ENCODE measurements at regions not wholly inside any gene's neighbourhood (a gene's known extent, or its start where the extent isn't known, plus 50 kb on each side); places are given as distances from the start of the nearest gene placed in this dataset.

GRCh38 chr2:240367721-240368120 lies 67.7 kb upstream of the GPC1 start:
- Histone ChIP-seq H3K36me3 (no peaks in the 10 kb centered on the region), H3K4me3 (ENCODE audit: low read depth, low read length) (no peak overlapping the region), H3K4me1 (no peaks in the 10 kb centered on the region), H3K9me3 (no peaks in the 10 kb centered on the region), H3K27me3 (no peaks in the 10 kb centered on the region)
- TF ChIP-seq CTCF (IDR thresholded peaks at IDR 0.05; ENCODE audit: low read depth, low read length): no peak
- DNase-seq: no peak

DNA sequence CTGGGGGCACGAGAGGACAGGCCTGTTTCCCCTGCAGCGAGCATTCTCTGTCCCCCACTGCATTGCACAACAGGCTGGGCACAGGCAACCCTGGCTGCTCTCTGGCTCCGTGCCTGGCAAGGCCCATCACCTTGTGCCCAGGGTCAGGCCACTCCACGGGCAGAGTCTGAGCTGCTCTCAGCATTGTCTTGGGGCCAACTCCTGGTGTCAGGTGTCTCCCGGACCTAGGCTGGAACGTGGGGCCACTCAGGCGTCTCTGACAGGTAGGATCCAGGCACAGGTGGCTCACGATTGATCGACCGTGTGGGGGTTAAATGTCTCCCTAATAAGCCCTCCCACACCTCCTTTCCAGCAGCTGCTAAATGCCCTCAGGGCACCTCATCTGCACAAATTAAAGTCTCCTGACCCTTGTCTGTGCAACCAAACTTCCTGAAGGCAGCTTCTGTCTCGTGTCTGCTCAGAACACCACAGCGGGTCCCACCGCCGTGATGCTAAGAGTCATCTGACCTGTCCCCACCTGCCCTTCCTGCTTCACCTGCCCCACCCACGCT lies 66.6 kb upstream of the GPC1 start:
- TF ChIP-seq CTCF (IDR thresholded peaks at IDR 0.05; ENCODE audit: low read depth, low read length): no peak
- Histone ChIP-seq H3K27me3 (no peaks in the 10 kb centered on the region), H3K4me1 (no peaks in the 10 kb centered on the region), H3K9me3 (no peaks in the 10 kb centered on the region), H3K4me3 (ENCODE audit: low read depth, low read length) (no peak overlapping the region), H3K36me3 (no peaks in the 10 kb centered on the region)
- DNase-seq: no peak

DNA sequence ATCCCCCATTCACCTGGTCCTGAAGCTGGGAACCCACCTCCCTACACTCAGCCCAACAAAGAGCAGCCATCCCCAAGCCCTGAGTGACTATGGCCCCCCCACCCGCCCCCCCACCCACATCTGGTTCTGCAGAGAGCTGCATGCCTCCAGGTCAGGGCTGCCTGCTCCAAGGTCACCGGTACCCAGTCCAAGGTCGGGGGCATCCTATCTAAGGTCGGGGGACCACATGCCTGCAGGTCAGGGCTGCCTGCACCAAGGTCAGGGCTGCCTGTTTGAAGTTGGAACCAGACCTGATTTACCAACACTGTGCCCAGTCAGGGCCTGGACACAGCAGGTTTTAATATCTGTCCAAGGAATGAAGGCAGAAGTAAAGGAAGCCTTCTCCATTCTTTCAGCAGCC lies 66.1 kb upstream of the GPC1 start:
- H3K36me3 ChIP-seq: no peaks in the 10 kb centered on the region
- H3K9me3 ChIP-seq: no peaks in the 10 kb centered on the region
- no peak for DNase-seq
- H3K4me1 ChIP-seq: no peaks in the 10 kb centered on the region
- H3K27me3 ChIP-seq: no peaks in the 10 kb centered on the region
- TF ChIP-seq CTCF (IDR thresholded peaks at IDR 0.05; ENCODE audit: low read depth, low read length): no peak
- H3K4me3 ChIP-seq (ENCODE audit: low read depth, low read length): no peak overlapping the region

DNA sequence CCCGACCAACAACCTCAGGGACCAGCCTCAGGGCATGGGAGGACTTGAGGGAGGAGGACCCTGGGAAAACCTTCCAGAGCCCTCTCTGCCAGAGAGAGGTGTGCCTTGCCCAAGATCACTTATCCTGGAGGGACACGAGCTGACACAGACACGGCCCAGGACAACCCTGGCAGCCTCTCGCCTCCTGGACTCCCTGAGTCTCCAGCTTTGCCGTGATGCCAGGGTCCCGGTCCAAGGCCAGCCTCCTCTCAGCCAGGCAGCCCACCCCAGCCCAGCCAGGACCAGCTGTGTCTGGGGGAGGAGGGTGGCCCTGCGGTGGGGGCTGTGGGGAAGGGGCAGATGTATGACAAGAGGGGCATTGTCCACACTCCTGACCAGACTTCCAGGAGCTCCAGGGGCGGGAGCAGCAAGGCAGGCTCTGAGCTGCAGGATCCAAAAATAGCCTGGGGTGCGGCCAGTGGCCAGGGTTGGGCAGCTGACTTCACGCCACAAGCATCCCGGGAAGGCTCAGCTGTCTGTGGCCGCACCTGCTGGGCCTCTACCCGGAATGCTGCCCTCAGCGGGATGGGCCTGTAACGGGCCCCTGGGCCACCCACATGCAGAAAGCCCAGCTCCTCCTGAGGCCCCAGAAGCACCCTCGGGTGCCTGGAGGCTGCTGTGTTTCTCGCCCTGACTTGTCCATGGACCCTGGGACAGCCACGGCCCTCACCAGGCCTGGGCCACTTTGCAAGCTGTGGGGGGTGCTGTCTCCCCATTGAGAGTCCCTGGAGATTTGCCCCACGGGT lies 65.5 kb upstream of the GPC1 start:
- TF ChIP-seq CTCF (IDR thresholded peaks at IDR 0.05; ENCODE audit: low read depth, low read length): no peak
- Histone ChIP-seq H3K4me3 (ENCODE audit: low read depth, low read length) (no peak overlapping the region), H3K4me1 (no peaks in the 10 kb centered on the region), H3K36me3 (no peaks in the 10 kb centered on the region), H3K27me3 (no peaks in the 10 kb centered on the region), H3K9me3 (no peaks in the 10 kb centered on the region)
- DNase-seq: no peak

DNA sequence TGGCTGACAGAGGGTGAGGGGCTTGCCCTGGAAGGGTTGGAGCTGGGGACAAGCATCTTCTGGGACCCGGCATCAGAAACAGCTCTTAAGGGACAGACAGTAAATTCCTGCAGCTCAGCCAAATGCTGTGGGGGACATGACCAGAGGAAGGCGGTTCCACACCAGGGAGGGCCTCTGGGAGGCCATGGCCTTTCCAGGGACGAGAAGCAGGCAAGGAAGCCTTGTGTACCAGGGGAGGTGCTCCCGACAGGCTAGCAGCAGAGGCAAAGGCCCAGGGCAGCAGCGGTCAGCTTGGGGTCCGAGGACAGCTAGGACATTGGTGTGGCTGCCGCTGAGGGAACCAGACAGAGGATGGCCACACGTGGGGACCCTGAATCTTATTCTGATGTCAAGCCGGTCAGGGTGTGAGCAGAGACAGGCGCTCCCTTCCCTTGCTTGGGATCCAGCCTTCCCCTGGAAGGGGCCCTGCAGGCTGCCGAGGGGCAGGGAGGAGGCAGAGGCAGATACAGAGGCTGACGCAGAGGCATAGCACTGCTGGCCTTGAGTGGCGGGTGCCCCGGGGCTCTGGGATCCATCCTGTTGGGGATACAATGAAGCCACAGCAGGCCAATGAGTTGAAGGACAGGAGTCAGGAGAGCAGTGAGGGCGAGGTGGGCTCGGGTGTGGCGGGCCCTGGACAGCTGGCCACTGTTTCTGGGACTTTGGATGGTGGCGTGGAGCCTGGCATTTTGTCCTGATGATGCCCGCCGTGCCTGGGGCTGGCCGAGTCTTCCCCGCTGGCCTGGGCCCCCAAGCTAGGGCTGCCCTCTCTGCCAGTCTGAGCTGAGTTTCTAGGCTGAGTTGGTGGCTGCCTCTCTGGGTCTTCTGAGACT lies 64.1 kb upstream of the GPC1 start:
- no peak for DNase-seq
- Histone ChIP-seq H3K36me3 (no peaks in the 10 kb centered on the region), H3K9me3 (no peaks in the 10 kb centered on the region), H3K27me3 (no peaks in the 10 kb centered on the region), H3K4me3 (ENCODE audit: low read depth, low read length) (no peak overlapping the region), H3K4me1 (no peaks in the 10 kb centered on the region)
- TF ChIP-seq CTCF (IDR thresholded peaks at IDR 0.05; ENCODE audit: low read depth, low read length): no peak
